Neural progenitor cell (in vitro differentiated cells): ENCODE measurements at regions not wholly inside any gene's neighbourhood (a gene's known extent, or its start where the extent isn't known, plus 50 kb on each side); places are given as distances from the start of the nearest gene placed in this dataset.

Experiments used
- DNase-seq: peaks from one replicate; pipeline ENCODE4 v3.0.0-alpha.2; 2016; ENCODE audit warnings: low spot score
- H2AFZ ChIP-seq: fragments of 200-600 bp; sonication (generic); replicated peaks from 2 replicates; pipeline ENCODE4 v1.6.1; 2016; ENCODE audit warnings: antibody characterized with exemption
- H3F3A ChIP-seq: fragments of 200-600 bp; sonication (generic); 2 replicates; pipeline ENCODE4 v1.6.1; 2016; ENCODE audit warnings: antibody characterized with exemption, low read depth
- H3K27ac ChIP-seq: fragments of 200-600 bp; sonication (generic); 2 replicates; pipeline ENCODE4 v1.5.1; 2016; ENCODE audit warnings: mild to moderate bottlenecking
- H3K27me3 ChIP-seq: fragments of 200-600 bp; sonication (generic); 2 replicates; pipeline ENCODE4 v1.6.1; 2016; ENCODE audit warnings: mild to moderate bottlenecking, moderate library complexity
- H3K36me3 ChIP-seq: fragments of 200-600 bp; sonication (generic); 2 replicates; pipeline ENCODE4 v1.5.1; 2016
- H3K4me1 ChIP-seq: fragments of 200-600 bp; sonication (generic); 2 replicates; pipeline ENCODE4 v1.6.1; 2016; ENCODE audit warnings: mixed run types
- H3K4me2 ChIP-seq: fragments of 200-600 bp; sonication (generic); 2 replicates; pipeline ENCODE4 v1.6.1; 2016
- H3K4me3 ChIP-seq: fragments of 200-600 bp; sonication (generic); 2 replicates; pipeline ENCODE4 v1.5.1; 2016
- H3K79me2 ChIP-seq: fragments of 200-600 bp; sonication (generic); 2 replicates; pipeline ENCODE4 v1.6.1; 2016; ENCODE audit warnings: low read depth
- H3K9ac ChIP-seq: fragments of 200-600 bp; sonication (generic); 2 replicates; pipeline ENCODE4 v1.6.1; 2016
- H3K9me3 ChIP-seq: fragments of 200-600 bp; sonication (generic); 2 replicates; pipeline ENCODE4 v1.5.1; 2016; ENCODE audit warnings: low read depth
- H4K20me1 ChIP-seq: fragments of 200-600 bp; sonication (generic); 2 replicates; pipeline ENCODE4 v1.6.1; 2016; ENCODE audit warnings: low read depth
- H3K27ac Mint-ChIP-seq: 3 replicates; pipeline ENCODE4 v1.8.0; 2021; ENCODE audit warnings: mixed read lengths
- H3K27me3 Mint-ChIP-seq: 2 replicates; pipeline ENCODE4 v1.8.0; 2022; ENCODE audit warnings: low read depth, mild to moderate bottlenecking, inconsistent platforms, moderate library complexity, mixed read lengths; ENCODE audit not compliant: insufficient read depth
- H3K36me3 Mint-ChIP-seq: 3 replicates; pipeline ENCODE4 v1.8.0; 2021; ENCODE audit warnings: mixed read lengths
- H3K4me1 Mint-ChIP-seq: 3 replicates; pipeline ENCODE4 v1.8.0; 2021; ENCODE audit warnings: mixed read lengths
- H3K4me3 Mint-ChIP-seq: 3 replicates; pipeline ENCODE4 v1.8.0; 2021; ENCODE audit warnings: mild to moderate bottlenecking, moderate library complexity, mixed read lengths
- H3K9me3 Mint-ChIP-seq: 3 replicates; pipeline ENCODE4 v1.8.0; 2020; ENCODE audit warnings: mixed read lengths
- CTCF ChIP-seq: fragments of 200-600 bp; sonication (generic); IDR thresholded peaks from 2 replicates; pipeline ENCODE4 v1.5.1; 2017; ENCODE audit warnings: antibody characterized with exemption, mild to moderate bottlenecking
- EZH2 ChIP-seq: fragments of 200-600 bp; sonication (generic); IDR thresholded peaks from 2 replicates; pipeline ENCODE4 v1.6.1; 2017; ENCODE audit warnings: antibody characterized with exemption, mild to moderate bottlenecking, moderate library complexity
- EZH2phosphoT487 ChIP-seq: fragments of 200-600 bp; sonication (generic); IDR thresholded peaks from 2 replicates; pipeline ENCODE4 v1.6.1; 2017; ENCODE audit warnings: antibody characterized with exemption

- no peaks in the 10 kb centered on the region for H3K4me1 ChIP-seq
- no peaks in the 10 kb centered on the region for H3K27me3 ChIP-seq
- H4K20me1 ChIP-seq = no peaks in the 10 kb centered on the region
- no peak overlapping the region for H2AFZ ChIP-seq
- H3K4me1 Mint-ChIP-seq = no peaks in the 10 kb centered on the region
- H3K9ac ChIP-seq = no peak overlapping the region
- H3K9me3 Mint-ChIP-seq = no peaks in the 10 kb centered on the region
- H3K4me3 ChIP-seq = no peak overlapping the region
- no peaks in the 10 kb centered on the region for H3K9me3 ChIP-seq
- TF ChIP-seq EZH2phosphoT487 = no peak
- no peak for TF ChIP-seq CTCF
- TF ChIP-seq EZH2 = no peak
- no peak overlapping the region for H3K4me3 Mint-ChIP-seq
- H3K79me2 ChIP-seq = no peaks in the 10 kb centered on the region
- DNase-seq = no peak
- H3K4me2 ChIP-seq = no peak overlapping the region
- no peak overlapping the region for H3K27ac ChIP-seq
- H3K27ac Mint-ChIP-seq = no peak overlapping the region
- H3K36me3 ChIP-seq = no peaks in the 10 kb centered on the region
- H3K36me3 Mint-ChIP-seq = no peaks in the 10 kb centered on the region
- peaks cover 2% of the 10 kb centered on the region for H3K27me3 Mint-ChIP-seq
- H3F3A ChIP-seq = no peaks in the 10 kb centered on the region
Observed at GRCh38 chr16:52296076-52296475, 250.9 kb downstream of the TOX3 start.

- peaks cover 1% of the 10 kb centered on the region for H3K27me3 Mint-ChIP-seq
- Histone ChIP-seq H3K9ac (no peak overlapping the region), H3F3A (no peaks in the 10 kb centered on the region), H3K4me2 (no peak overlapping the region), H2AFZ (no peak overlapping the region), H3K9me3 (no peaks in the 10 kb centered on the region), H3K4me1 (no peaks in the 10 kb centered on the region), H3K36me3 (no peaks in the 10 kb centered on the region), H3K4me3 (no peak overlapping the region), H3K27ac (no peak overlapping the region), H3K27me3 (no peaks in the 10 kb centered on the region), H4K20me1 (no peaks in the 10 kb centered on the region), H3K79me2 (no peaks in the 10 kb centered on the region)
- no peaks in the 10 kb centered on the region for H3K4me1 Mint-ChIP-seq
- DNase-seq = no peak
- no peak overlapping the region for H3K4me3 Mint-ChIP-seq
- TF ChIP-seq EZH2phosphoT487 (no peak), CTCF (no peak), EZH2 (no peak)
- H3K9me3 Mint-ChIP-seq = no peaks in the 10 kb centered on the region
- no peak overlapping the region for H3K27ac Mint-ChIP-seq
- H3K36me3 Mint-ChIP-seq = no peaks in the 10 kb centered on the region
Observed at GRCh38 chr16:52294660-52295059, 252.3 kb downstream of the TOX3 start.

GRCh38 chr16:52293204-52293603 lies 253.7 kb downstream of the TOX3 start:
- Histone ChIP-seq H4K20me1 (no peaks in the 10 kb centered on the region), H3K9me3 (no peaks in the 10 kb centered on the region), H3K4me2 (no peak overlapping the region), H2AFZ (no peak overlapping the region), H3K27me3 (no peaks in the 10 kb centered on the region), H3K4me1 (no peaks in the 10 kb centered on the region), H3K36me3 (no peaks in the 10 kb centered on the region), H3K27ac (no peak overlapping the region), H3K79me2 (no peaks in the 10 kb centered on the region), H3K9ac (no peak overlapping the region), H3K4me3 (no peak overlapping the region), H3F3A (no peaks in the 10 kb centered on the region)
- no peaks in the 10 kb centered on the region for H3K9me3 Mint-ChIP-seq
- H3K4me1 Mint-ChIP-seq = no peaks in the 10 kb centered on the region
- H3K27me3 Mint-ChIP-seq = peaks cover 2% of the 10 kb centered on the region
- no peak overlapping the region for H3K4me3 Mint-ChIP-seq
- no peaks in the 10 kb centered on the region for H3K36me3 Mint-ChIP-seq
- no peak for TF ChIP-seq CTCF
- no peak for TF ChIP-seq EZH2phosphoT487
- TF ChIP-seq EZH2 = no peak
- no peak overlapping the region for H3K27ac Mint-ChIP-seq
- no peak for DNase-seq
